Ammon's horn (tissue), 1 donor: ENCODE measurements at regions not wholly inside any gene's neighbourhood (a gene's known extent, or its start where the extent isn't known, plus 50 kb on each side); places are given as distances from the start of the nearest gene placed in this dataset.

ENCODE experiments used
- DNase-seq: peaks from one replicate; pipeline ENCODE4 v3.0.0-alpha.2; 2016; ENCODE audit warnings: low spot score

- no peak for DNase-seq
Measured at GRCh38 chr15:55017635-55018034, 179.1 kb downstream of the RSL24D1 start.

GRCh38 chr15:55016225-55016624 lies 180.5 kb downstream of the RSL24D1 start:
- no peak for DNase-seq

GRCh38 chr15:55015093-55015445 lies 181.7 kb downstream of the RSL24D1 start:
- no peak for DNase-seq

- DNase-seq = no peak
Measured at GRCh38 chr15:55014391-55015092, 182.2 kb downstream of the RSL24D1 start.

- DNase-seq = peak; percentile 14
Measured at GRCh38 chr15:55008421-55008820, 188.3 kb downstream of the RSL24D1 start.

GRCh38 chr15:55007561-55007960 lies 189.2 kb downstream of the RSL24D1 start:
- peak; percentile 68 for DNase-seq

GRCh38 chr15:55005679-55006078 lies 191.1 kb downstream of the RSL24D1 start:
- no peak for DNase-seq

GRCh38 chr15:55003965-55004873 lies 192.5 kb downstream of the RSL24D1 start:
- peak; percentile 55 for DNase-seq

GRCh38 chr15:54998661-54999060 lies 198.1 kb downstream of the RSL24D1 start:
- DNase-seq = no peak

- DNase-seq = no peak
Measured at GRCh38 chr15:54990793-54991192, 205.9 kb downstream of the RSL24D1 start.

- DNase-seq = no peak
Measured at GRCh38 chr15:54987881-54988280, 208.9 kb downstream of the RSL24D1 start.

- DNase-seq = no peak
Measured at GRCh38 chr15:54979964-54980363, 216.8 kb downstream of the RSL24D1 start.

GRCh38 chr15:54962637-54963036 lies 234.1 kb downstream of the RSL24D1 start:
- DNase-seq = no peak

GRCh38 chr15:54960266-54960665 lies 236.5 kb downstream of the RSL24D1 start:
- peak; percentile 57 for DNase-seq

GRCh38 chr15:54941417-54941816 lies 255.3 kb downstream of the RSL24D1 start:
- no peak for DNase-seq

- DNase-seq = no peak
Measured at GRCh38 chr15:54917312-54917711, 279.4 kb downstream of the RSL24D1 start.

GRCh38 chr15:54915380-54915779 lies 281.4 kb downstream of the RSL24D1 start:
- DNase-seq = no peak

GRCh38 chr15:54884312-54884711 lies 312.4 kb downstream of the RSL24D1 start:
- peak; percentile 22 for DNase-seq

- DNase-seq = no peak
Measured at GRCh38 chr15:54859982-54860381, 336.8 kb downstream of the RSL24D1 start.

GRCh38 chr15:54854667-54855066 lies 342.1 kb downstream of the RSL24D1 start:
- no peak for DNase-seq

GRCh38 chr15:54850101-54850500 lies 346.6 kb downstream of the RSL24D1 start:
- DNase-seq = no peak

GRCh38 chr15:54843006-54843405 lies 353.7 kb downstream of the RSL24D1 start:
- DNase-seq = no peak

- no peak for DNase-seq
Measured at GRCh38 chr15:54841701-54842305, 354.9 kb downstream of the RSL24D1 start.
